GM12891 (cell line): ENCODE measurements at regions not wholly inside any gene's neighbourhood (a gene's known extent, or its start where the extent isn't known, plus 50 kb on each side); places are given as distances from the start of the nearest gene placed in this dataset.

Experiments
- PAX5 ChIP-seq: IDR thresholded peaks from 2 replicates; pipeline ENCODE4 v1.6.1; 2011; ENCODE audit warnings: low read length, moderate library complexity, mild to moderate bottlenecking; ENCODE audit not compliant: insufficient read depth, severe bottlenecking
- POLR2A ChIP-seq: IDR thresholded peaks from 2 replicates; pipeline ENCODE4 v1.6.1; 2011; ENCODE audit warnings: low read depth, low read length, control low read depth
- POLR2AphosphoS5 ChIP-seq: IDR thresholded peaks from 2 replicates; pipeline ENCODE4 v1.6.1; 2011; ENCODE audit warnings: low read depth, low read length, control low read depth
- POU2F2 ChIP-seq: IDR thresholded peaks from 2 replicates; pipeline ENCODE4 v1.6.1; 2011; ENCODE audit warnings: low read depth, mild to moderate bottlenecking, control low read depth, low read length, moderate library complexity
- SPI1 ChIP-seq: IDR thresholded peaks from 2 replicates; pipeline ENCODE4 v1.6.1; 2011; ENCODE audit warnings: low read depth, low read length, control low read depth
- TAF1 ChIP-seq: IDR thresholded peaks from 2 replicates; pipeline ENCODE4 v1.6.1; 2011; ENCODE audit warnings: low read depth, low read length, control low read depth

DNA sequence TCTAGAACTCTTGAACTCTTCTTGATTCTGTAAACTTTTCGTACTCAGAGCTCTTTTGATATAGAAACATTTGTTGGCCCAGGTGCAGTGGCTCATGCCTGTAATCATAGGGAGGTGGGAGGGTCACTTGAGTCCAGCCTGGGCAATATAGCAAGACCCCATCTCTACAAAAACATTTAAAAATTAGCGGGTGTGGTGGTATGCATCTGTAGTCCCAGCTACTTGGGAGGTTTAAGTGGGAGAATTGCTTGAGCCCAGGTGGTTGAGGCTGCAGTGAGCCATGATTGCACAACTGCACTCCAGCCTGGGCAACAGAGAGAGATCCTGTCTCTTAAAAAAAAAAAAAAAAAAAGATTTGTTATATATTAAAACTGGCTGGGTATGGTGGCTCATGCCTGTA lies 121.6 kb downstream of the BAMBI start:
- TF ChIP-seq POLR2A = no peak
- no peak for TF ChIP-seq POLR2AphosphoS5
- no peak for TF ChIP-seq TAF1
- no peak for TF ChIP-seq POU2F2
- no peak for TF ChIP-seq SPI1
- no peak for TF ChIP-seq PAX5
